ENCODE measurements at regions not wholly inside any gene's neighbourhood (a gene's known extent, or its start where the extent isn't known, plus 50 kb on each side); places are given as distances from the start of the nearest gene placed in this dataset.

DNA sequence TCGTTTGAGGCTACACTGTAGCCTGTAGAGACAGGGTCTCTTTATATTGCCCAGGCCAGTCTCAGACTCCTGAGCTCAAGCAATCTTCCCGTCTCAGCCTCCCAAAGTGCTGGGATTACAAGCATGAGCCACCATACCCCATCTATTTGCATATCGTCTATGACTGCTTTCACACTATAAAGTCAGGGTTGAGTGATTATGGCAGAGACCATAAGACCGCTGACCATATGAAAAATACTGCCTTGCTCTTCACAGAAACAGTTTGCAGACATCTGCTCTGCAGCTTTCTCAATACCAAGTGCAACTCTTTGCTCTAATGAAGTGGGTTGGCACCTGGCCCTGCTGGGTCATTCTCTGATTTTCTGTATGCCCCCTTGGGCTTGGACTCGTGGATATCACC lies 79.5 kb upstream of the PAK5 start:
- no peaks in the 10 kb centered on the region for H4K20me1 ChIP-seq (ENCODE audit: insufficient read depth)
- no peak overlapping the region for H3K9ac ChIP-seq
- ChIA-PET CTCF (interaction anchor here (1.1 to 4.1 kb wide), 3 partner anchors 9 to 301 kb away, joined by 3 to 42 read pairs (median 4); no protein-coding TSS in a partner anchor), POLR2A (no interaction called here)
- H2AFZ ChIP-seq (ENCODE audit: low read depth), result no peak overlapping the region
- WGBS (ENCODE audit: low lambda C conversion rate), result 41% methylated on average over 5 of the region's 5 CpGs
- DNase-seq, result no peak
- H3K36me3 ChIP-seq (replicated peaks in 1 of 2; ENCODE audit: control insufficient read depth in 1 of 2, insufficient read depth in 2 of 2, low read length in 1 of 2), result no peaks in the 10 kb centered on the region
- H3K27me3 ChIP-seq (ENCODE audit: insufficient read depth), result no peaks in the 10 kb centered on the region; the same call in 1 of the 2 replicates
- H3K79me2 ChIP-seq (ENCODE audit: insufficient read depth), result no peaks in the 10 kb centered on the region
- no peak overlapping the region for H3K27ac ChIP-seq (ENCODE audit: low read depth in 2 of 2, low read length in 1 of 2)
- no peak overlapping the region for H3K4me3 ChIP-seq (ENCODE audit: low read depth in 2 of 2, low read length in 1 of 2)
- H3K9me3 ChIP-seq, result no peaks in the 10 kb centered on the region
- no peaks in the 10 kb centered on the region for H3K9me2 ChIP-seq
- H3K4me1 ChIP-seq (ENCODE audit: control insufficient read depth in 1 of 2, insufficient read depth in 2 of 2, low read depth in 1 of 2, low read length in 1 of 2), result no peaks in the 10 kb centered on the region
- no peak overlapping the region for H3K4me2 ChIP-seq
- H3F3A ChIP-seq (replicated peaks; ENCODE audit: insufficient read depth), result no peaks in the 10 kb centered on the region
- TF ChIP-seq TEAD4 (IDR thresholded peaks at IDR 0.05; ENCODE audit: borderline replicate concordance, insufficient read depth) (no peak), EP300 (IDR thresholded peaks at IDR 0.05; ENCODE audit: borderline replicate concordance in 1 of 2, low read depth in 1 of 2, low read length in 1 of 2) (no peak), POLR2AphosphoS5 (IDR thresholded peaks at IDR 0.05; ENCODE audit: low read depth, low read length) (no peak), JUND (IDR thresholded peaks at IDR 0.05) (no peak), RCOR1 (IDR thresholded peaks at IDR 0.05; ENCODE audit: low read length) (no peak), CHD2 (IDR thresholded peaks at IDR 0.05; ENCODE audit: low read length, partially characterized antibody) (no peak), NFIC (IDR thresholded peaks at IDR 0.05; ENCODE audit: borderline replicate concordance) (no peak), GATA2 (CRISPR knock-in tag; IDR thresholded peaks at IDR 0.05) (no peak), TCF12 (IDR thresholded peaks at IDR 0.05) (no peak), RAD21 (IDR thresholded peaks at IDR 0.05; ENCODE audit: low read length) (no peak)
- TF ChIP-seq, protein P1, sequence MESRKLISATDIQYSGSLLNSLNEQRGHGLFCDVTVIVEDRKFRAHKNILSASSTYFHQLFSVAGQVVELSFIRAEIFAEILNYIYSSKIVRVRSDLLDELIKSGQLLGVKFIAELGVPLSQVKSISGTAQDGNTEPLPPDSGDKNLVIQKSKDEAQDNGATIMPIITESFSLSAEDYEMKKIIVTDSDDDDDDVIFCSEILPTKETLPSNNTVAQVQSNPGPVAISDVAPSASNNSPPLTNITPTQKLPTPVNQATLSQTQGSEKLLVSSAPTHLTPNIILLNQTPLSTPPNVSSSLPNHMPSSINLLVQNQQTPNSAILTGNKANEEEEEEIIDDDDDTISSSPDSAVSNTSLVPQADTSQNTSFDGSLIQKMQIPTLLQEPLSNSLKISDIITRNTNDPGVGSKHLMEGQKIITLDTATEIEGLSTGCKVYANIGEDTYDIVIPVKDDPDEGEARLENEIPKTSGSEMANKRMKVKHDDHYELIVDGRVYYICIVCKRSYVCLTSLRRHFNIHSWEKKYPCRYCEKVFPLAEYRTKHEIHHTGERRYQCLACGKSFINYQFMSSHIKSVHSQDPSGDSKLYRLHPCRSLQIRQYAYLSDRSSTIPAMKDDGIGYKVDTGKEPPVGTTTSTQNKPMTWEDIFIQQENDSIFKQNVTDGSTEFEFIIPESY (IDR thresholded peaks at IDR 0.05; ENCODE audit: borderline replicate concordance, low read depth), result no peak
- TF ChIP-seq, protein P2, sequence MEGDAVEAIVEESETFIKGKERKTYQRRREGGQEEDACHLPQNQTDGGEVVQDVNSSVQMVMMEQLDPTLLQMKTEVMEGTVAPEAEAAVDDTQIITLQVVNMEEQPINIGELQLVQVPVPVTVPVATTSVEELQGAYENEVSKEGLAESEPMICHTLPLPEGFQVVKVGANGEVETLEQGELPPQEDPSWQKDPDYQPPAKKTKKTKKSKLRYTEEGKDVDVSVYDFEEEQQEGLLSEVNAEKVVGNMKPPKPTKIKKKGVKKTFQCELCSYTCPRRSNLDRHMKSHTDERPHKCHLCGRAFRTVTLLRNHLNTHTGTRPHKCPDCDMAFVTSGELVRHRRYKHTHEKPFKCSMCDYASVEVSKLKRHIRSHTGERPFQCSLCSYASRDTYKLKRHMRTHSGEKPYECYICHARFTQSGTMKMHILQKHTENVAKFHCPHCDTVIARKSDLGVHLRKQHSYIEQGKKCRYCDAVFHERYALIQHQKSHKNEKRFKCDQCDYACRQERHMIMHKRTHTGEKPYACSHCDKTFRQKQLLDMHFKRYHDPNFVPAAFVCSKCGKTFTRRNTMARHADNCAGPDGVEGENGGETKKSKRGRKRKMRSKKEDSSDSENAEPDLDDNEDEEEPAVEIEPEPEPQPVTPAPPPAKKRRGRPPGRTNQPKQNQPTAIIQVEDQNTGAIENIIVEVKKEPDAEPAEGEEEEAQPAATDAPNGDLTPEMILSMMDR (IDR thresholded peaks at IDR 0.05), result no peak
- TF ChIP-seq, protein P3, sequence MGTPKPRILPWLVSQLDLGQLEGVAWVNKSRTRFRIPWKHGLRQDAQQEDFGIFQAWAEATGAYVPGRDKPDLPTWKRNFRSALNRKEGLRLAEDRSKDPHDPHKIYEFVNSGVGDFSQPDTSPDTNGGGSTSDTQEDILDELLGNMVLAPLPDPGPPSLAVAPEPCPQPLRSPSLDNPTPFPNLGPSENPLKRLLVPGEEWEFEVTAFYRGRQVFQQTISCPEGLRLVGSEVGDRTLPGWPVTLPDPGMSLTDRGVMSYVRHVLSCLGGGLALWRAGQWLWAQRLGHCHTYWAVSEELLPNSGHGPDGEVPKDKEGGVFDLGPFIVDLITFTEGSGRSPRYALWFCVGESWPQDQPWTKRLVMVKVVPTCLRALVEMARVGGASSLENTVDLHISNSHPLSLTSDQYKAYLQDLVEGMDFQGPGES (IDR thresholded peaks at IDR 0.05; ENCODE audit: low read depth, low read length), result no peak
- TF ChIP-seq, protein P4, sequence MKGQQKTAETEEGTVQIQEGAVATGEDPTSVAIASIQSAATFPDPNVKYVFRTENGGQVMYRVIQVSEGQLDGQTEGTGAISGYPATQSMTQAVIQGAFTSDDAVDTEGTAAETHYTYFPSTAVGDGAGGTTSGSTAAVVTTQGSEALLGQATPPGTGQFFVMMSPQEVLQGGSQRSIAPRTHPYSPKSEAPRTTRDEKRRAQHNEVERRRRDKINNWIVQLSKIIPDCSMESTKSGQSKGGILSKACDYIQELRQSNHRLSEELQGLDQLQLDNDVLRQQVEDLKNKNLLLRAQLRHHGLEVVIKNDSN (IDR thresholded peaks at IDR 0.05; ENCODE audit: borderline replicate concordance, low read depth), result no peak

Data from SK-N-SH (cell line).